ENCODE measurements at regions not wholly inside any gene's neighbourhood (a gene's known extent, or its start where the extent isn't known, plus 50 kb on each side); places are given as distances from the start of the nearest gene placed in this dataset.

DNA sequence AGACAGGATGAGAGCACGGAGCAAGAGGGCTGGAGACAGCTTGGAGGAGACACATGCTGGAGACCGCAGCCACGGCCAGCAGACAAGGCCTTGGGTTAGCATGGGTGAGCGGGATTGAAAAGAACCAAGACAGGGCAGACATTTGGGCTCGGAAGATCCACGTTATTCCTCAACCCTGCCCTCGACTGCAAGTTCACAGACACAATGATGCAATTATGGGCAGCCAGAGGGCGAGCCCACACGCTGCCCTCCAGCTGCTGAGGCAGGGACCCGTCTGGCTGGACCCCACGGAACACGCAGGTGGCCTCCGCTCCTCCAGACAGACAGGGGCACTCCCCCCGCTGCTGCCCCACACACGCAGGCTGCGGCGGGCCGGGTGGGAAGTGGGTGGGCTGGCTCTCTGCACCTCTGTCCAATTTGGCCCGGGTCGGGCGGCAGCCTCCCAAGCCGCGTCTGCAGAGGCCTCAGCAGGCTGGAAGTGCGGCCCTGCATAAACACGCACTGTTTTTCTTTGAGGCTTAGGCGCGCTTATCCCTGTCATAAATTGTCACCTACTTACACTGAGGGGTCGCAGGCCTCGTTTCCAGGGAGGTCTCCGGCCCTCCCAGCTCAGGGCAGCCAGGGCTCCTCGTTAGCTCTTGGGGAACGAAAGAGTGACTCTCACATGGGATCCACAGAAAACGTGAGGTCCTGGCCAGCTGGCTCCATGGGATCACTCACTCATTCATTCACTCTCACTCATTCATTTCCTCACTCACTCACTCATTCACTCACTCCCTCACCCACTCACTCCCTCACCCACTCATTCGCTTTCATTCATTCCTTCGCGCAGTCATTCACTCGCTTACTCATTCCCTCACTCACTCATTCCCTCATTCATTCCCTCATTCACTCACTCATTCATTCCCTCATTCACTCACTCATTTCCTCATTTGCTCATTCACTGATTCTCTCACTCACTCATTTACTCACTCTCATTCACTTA is 303.9 kb downstream of the C16orf95 start:
- no peak for DNase-seq (ENCODE audit: low spot score)

DNA sequence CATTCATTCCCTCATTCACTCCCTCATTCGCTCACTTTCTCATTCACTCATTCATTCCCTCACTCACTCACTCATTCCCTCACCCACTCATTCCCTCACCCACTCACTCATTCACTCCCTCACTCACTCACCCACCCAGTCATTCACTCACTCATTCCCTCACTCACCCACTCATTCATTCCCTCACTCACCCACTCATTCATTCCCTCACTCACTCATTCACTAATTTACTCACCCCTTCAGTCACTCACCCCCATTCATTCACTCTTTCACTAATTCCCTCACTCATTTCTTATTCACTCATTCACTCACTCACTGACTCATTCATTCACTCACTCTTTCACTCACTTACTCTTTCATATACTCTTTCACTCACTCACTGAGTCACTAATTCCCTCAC is 303.1 kb downstream of the C16orf95 start:
- H3K27ac ChIP-seq: no peak overlapping the region
- DNase-seq (ENCODE audit: low spot score): no peak
- no peak overlapping the region for H3K4me3 ChIP-seq
- TF ChIP-seq, protein P1, sequence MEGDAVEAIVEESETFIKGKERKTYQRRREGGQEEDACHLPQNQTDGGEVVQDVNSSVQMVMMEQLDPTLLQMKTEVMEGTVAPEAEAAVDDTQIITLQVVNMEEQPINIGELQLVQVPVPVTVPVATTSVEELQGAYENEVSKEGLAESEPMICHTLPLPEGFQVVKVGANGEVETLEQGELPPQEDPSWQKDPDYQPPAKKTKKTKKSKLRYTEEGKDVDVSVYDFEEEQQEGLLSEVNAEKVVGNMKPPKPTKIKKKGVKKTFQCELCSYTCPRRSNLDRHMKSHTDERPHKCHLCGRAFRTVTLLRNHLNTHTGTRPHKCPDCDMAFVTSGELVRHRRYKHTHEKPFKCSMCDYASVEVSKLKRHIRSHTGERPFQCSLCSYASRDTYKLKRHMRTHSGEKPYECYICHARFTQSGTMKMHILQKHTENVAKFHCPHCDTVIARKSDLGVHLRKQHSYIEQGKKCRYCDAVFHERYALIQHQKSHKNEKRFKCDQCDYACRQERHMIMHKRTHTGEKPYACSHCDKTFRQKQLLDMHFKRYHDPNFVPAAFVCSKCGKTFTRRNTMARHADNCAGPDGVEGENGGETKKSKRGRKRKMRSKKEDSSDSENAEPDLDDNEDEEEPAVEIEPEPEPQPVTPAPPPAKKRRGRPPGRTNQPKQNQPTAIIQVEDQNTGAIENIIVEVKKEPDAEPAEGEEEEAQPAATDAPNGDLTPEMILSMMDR (IDR thresholded peaks at IDR 0.05): no peak

More for the DNA sequence above, 303.9 kb downstream of the C16orf95 start:
- Histone ChIP-seq H3K4me3 (no peak overlapping the region), H3K27ac (peak overlapping the region in 1 of 2 donors; percentile 51)
- TF ChIP-seq, protein P1 (IDR thresholded peaks at IDR 0.05): no peak

DNA sequence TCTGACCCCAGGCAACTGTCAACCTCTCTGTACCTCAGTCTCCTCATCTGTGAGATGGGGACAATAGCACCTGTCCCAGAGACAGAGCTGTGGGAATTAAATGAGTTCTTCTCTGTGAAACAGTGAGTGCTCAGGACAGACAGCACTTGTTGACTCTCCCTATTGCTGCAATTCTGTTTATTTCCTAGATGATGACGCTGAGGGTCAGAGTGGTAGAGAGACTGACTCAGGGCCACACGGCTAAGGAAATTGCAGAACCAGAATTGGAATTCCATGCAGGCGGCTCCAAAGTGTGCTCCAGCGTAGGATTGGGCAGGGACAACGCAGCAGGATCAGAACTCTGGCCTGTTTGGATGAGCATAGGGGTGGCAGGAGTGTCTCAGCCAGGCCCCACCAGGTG is 302.2 kb downstream of the C16orf95 start:
- Histone ChIP-seq H3K4me3 (no peak overlapping the region), H3K27ac (no peak overlapping the region)
- TF ChIP-seq, protein P1 (IDR thresholded peaks at IDR 0.05): no peak
- DNase-seq (ENCODE audit: low spot score): no peak

DNA sequence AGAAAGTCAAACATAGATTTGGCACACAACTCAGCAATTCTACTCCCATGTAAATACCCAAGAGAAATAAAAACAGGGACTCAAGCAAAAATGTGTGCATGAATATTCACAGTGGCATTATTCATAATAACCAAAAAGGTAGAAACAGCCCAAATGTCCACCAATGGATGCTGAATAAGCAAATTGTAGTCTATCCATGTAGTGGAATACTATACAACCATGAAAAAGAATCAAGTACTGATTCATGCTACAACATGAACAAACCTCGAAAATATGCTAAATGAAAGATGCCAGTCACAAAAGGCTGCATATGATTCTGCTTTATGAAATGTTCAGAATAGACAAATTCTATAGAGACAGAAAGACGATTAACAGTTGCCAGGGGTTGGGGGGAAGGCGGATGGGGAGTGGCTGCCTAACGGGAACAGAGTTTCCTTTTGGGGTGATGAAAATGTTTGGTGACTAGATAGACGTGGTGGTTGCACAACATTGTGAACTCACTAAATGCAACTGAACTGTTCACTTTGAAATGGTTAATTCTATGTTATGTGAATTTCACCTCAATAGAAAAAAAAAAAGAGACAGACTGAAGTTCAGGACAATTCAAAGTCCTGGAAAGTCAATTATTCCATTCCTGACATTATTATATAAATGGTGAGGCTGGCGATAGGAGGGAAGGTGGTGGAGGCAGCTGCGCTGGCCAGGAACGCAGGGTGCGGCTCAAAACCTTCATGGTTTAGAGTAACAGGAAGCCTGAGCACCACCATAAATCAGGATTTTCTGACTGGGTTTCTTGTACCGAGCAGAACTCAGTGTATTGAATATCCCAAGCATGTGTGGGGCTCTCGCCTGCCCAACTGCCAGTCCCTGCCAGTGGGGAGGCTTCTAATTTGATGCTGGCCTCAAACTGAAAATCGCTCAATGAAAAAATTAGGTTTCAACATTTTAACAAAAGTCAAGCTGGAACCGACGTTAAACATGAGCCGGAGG is 300.9 kb downstream of the C16orf95 start:
- TF ChIP-seq, protein P1 (IDR thresholded peaks at IDR 0.05): no peak
- no peak overlapping the region for H3K27ac ChIP-seq
- no peak overlapping the region for H3K4me3 ChIP-seq
- no peak for DNase-seq (ENCODE audit: low spot score)

DNA sequence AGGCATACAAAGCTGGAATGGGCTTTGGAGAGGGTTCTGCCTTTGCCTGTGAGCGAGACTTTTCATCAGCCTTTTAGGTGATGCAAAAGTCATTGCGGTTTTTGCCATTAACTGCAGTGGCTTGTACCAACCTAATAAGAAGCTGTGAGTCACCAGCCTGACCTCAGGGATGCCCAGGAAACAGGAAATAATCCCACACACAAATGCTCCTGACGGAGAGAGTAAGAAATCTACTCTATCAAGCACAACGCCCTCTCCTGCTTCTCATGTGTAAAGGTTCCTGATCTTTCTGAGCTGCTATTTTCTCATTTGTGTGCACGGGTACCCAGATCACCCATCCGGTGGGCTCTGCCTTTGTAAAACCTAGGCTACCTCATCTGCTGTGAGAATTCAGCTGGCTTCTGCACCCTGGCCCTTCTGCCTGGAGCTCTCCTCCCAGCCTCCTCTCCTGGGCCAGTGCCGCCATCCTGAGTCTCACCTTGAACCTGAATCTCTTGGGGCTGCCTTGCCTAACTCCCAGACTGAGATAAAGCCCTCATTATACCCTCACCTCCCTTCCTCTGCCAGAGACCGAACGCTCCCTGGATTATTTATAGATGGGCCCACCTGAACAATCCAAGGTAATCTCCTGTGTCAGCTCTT is 299.7 kb downstream of the C16orf95 start:
- TF ChIP-seq, protein P1 (IDR thresholded peaks at IDR 0.05): no peak
- DNase-seq (ENCODE audit: low spot score): no peak
- no peak overlapping the region for H3K4me3 ChIP-seq
- H3K27ac ChIP-seq: no peak overlapping the region

DNA sequence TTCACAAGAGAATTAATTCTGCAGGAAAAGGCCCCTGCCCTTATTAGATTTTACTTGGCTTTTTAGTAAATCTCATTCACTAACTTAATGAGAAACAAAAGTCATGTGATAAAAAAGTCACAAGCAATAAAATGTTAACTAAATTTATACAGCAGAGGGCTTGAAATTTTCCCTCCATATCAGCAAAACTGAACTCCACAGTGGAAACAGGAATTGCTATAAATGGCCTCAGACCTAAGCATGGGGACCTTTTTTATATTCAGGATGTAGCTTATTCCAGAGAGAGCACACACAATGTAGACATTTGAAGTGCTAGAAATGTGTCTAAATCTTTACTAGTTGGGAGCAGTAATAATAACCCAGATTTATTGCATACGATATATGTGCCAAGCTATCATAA is 291.5 kb downstream of the C16orf95 start:
- no peak overlapping the region for H3K27ac ChIP-seq
- H3K4me3 ChIP-seq: no peak overlapping the region
- DNase-seq (ENCODE audit: low spot score): no peak
- TF ChIP-seq, protein P1 (IDR thresholded peaks at IDR 0.05): no peak

All from coronary artery (tissue), 2 donors.